NCI-H446 (cell line): ENCODE measurements at regions not wholly inside any gene's neighbourhood (a gene's known extent, or its start where the extent isn't known, plus 50 kb on each side); places are given as distances from the start of the nearest gene placed in this dataset.

Source experiments
- DNase-seq, 2 experiments: peaks; one replicate each; lab custom pipeline; 2025; lab: John Stamatoyannopoulos, UW

DNA sequence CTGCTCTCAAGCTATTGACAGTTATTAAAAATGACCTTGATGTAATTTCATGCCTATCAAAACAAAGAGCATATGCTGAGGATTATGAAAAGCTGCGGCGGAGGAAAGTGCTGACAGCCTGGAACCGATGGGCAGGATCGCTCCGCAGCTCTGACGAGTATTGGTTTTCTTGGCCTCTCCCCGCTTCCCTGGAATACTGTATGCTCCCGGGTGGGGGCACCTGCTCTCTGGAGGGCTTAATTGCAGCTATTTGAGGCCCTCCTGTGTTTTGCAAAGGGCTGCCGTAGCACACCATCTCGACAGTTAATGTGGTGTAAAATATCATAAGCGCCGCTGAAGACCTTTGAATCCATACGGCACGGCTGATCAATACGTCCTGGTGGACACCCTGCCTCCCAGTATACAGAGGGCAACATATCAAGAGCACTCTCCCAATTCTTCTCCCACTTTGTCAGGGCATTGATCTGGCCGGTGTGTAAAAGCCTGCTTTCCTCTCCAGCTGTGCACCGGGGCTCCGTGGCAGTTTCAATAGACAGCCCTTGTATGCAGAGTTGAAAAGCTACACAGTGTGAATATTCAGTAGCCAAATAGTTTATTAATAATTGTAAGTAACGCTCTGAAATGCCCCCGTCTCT is 662.4 kb downstream of the GALR1 start:
- DNase-seq: no peak

DNA sequence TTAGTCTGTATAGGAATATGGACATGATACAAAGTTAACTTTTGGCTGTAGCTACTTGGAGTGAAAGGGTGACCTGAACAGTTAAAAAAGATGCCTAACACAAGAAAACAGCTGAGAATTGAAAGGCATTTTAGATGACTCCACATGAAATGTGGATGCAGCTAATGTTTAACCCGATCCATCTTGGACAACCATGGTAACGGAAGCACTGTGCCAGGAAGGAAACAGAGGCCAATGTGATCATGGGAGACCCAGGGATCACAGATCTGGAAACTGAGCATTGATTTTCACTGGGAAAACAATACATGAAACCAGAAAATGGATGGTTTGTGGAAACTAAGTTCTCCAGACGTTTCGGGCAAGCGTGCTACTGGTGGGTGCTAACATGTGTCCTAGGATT is 669.1 kb downstream of the GALR1 start:
- DNase-seq: no peak

DNA sequence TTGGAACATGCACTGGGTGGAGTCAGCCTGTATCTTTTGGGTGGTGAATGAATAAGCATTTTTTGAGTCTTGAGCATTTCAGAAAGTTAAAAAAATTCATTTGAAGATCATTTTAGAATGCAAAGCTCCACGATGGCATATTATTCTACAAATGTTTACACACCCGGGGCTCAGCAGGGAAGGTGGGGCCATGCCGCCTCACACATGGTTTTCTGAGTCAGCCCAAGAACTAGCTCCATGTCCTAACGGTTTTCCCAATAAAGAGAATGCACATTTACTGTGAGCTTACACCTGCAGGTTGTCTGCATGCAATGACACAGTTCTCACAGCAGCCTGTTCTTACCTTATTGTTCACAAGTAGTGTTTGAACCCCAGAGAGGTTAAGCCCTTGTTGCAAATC is 670.3 kb downstream of the GALR1 start:
- no peak for DNase-seq

DNA sequence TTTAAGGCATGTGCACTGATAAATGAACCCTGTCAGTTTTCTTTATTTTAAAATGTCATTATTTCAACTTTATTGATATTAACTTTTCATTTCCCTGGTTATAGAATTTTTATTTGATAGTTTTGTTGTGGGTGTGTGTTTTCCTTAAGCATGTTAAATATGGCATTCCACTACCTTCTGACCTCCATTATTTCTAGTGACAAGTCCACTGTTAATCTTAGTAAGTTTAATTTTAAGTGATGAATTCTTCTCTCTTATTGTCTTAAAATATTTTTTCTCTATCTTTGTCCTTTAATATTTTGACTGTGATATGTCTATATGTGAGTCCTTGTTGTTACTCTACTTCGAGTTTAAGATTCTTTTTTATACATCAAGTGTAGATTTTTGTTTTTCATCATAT is 685.7 kb downstream of the GALR1 start:
- DNase-seq: no peak

DNA sequence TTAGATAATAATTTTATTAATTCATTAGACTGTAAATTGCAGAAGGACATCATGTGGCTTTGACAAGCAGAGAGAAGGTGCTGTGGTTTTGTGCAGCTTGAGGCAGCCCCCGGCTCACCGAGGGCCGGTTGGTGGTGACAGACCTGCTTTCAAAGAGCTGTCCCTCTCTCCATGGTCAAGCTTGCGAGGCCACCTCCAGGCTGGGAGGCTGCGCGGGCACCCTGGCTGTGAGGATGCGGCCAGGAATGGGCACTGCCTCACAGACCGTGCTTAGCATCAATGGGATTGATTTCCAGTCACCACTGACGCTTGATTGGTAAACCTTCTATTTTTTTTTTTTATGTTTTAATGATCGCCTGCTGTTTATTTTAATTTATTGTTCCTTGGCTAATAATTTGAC is 690.9 kb downstream of the GALR1 start:
- DNase-seq: no peak

DNA sequence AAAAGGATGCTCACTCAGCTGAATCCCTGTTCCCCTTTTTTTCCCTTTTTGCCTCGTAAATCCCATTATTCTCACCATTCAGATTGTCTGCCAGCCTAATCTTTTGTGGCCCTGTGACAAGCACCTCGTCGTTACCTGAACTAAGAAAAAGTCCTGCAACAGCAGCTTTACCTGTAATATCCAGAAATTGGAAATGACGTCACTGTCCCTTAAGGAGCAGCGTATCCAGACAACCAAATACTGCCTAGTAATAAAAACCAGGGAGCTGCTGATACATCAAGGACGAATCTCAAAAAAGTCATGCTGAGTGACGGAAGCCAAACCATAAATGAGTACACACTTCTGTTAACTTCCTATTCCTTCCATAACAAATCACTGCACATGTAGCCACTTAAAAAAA is 694.9 kb downstream of the GALR1 start:
- no peak for DNase-seq

DNA sequence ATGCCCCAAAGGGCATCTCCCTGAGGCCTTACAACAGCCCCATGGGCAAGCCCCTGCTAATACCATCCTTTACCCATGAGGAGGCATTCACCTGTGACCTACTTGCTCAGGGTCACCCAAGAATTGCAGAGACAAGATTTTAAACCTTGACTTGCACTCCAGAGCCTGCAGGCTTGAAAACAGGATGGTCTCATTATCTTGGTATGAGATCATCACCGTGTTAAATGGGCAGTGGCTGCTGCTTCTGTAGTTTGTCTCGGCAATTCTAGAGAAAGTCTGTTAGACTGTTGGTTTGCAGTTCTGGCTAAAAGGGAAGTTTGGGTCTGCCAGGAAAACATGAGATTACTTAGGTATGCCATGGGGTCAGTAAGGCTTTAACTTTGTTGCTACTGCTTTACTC is 698.9 kb downstream of the GALR1 start:
- DNase-seq: no peak

DNA sequence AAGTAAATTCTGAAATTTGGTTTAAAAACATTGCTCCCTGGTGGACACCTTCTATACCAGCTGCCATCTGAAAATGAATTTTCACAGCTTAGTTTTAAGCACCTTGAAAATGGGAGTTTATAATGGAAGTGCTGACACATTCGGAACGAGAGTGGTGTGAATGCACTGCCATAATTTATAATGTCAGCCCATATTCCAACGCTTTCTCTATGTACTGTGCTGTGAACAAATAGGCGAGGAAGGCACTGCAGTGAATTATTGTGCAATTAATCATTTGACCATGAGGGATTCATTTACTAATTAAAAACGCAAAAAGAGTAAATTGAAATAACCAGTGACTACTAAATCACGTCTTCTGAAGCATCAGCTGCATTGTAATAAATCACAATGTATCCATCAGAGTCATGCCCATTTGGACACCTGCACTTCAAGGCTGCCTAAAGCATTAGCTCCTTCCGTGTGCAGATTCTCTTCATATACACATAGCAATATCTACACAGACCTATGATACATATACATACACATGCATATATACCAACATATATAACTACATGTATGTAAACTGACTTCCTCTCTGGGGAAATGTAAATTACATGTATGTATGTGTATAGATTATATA is 699.8 kb downstream of the GALR1 start:
- DNase-seq: no peak

DNA sequence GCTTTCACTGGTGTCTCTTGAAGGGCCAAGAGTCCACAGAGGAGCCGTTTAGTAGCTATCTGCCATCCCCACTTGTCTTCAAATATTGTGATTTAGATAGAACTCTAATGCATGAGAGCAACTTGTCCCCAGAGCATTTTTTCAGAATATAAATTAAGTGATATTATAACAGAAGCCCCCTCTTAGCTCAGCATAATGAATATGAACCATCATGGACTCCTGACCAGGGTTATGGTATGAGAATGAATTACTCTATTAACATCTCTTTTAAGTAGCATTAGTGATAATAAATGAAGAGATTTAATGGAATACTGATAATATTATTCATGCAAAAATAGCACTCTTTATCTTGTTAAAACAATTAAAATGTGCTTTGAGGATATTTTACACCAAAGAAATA is 709.6 kb downstream of the GALR1 start:
- DNase-seq: no peak

DNA sequence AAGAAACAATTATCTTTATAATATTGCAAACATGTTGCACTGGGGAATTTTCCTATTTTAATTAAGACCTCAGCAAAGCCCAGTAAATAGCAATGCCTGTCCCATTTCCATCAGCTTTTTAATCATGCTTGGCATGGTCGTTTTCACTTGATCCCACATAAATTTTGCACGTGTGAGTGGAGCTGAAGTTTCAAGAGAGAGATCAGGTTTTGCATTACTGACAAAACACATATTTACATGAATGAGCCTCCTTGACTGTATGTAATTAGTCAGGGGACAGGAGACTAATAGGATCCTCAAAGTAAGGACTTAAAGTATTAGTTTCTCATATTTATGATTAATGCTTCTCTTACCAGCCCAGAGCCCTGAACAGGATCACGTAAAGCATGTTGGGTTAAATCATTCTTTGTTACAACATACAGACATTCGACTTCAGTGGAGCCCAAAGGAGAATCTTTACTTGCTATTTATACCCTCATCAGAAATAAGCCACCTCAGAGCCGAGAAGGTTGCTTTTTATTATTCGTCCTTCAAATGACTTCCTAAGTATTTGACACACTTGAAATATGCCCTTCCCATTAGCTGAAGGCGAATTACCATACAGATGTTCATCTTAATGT is 711.3 kb downstream of the GALR1 start:
- DNase-seq: no peak

DNA sequence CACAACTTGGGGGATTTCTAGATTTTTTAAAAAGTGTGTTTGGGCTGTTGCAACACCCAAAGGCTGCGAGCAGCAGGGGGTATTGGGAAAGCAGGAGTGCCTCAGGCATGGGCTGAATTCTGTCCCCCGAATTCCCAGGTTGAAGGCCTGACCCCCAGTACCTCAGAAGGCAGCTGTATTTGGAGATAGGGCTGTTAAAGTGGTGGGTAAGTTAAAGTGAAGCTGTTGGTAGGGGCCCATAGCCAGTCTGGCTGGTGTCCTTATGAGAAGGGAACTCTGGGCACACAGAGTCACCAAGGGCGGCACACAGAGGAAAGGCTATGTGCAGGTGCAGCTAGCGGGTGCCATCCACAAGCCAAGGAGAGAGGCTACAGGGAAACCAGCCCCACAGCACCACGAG is 717.4 kb downstream of the GALR1 start:
- no peak for DNase-seq

DNA sequence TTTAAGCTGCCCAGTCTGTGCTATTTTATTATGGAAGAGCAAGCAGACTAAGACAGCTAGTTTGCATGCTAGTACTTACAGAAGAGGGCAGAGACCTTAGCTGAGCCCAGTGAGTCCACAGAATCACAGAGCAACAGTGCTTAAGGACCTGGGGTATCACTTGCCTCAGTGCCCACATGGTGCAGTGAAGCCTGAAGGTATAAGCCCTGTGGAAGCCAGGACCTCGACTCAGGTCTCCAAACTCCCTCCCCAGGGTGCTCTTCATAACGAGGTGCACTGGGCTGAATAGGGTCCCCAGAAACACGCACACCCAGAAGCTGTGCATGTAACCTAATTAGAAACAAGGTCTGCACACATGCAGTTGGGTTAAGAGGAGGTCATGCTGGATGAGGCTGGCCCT is 718.1 kb downstream of the GALR1 start:
- DNase-seq: no peak

DNA sequence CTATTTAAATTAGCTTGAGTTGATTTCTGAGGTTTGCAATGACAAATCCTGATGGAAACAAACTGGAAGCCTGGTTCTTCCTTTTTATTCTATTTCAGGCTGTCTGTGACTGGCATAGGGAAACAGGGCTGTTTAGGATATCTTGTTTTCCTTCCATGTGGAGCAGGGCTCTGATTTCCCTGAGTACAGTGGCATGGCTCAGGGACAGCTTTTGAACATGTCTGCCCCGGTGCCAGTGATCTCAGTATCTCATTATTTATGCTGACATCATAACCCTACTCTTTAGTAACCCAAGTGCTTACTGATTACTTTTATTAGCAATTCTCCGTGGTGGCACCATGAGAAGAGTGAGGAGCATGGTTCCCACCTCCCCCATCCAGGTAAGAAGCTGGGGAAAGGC is 720.3 kb downstream of the GALR1 start:
- DNase-seq: no peak

DNA sequence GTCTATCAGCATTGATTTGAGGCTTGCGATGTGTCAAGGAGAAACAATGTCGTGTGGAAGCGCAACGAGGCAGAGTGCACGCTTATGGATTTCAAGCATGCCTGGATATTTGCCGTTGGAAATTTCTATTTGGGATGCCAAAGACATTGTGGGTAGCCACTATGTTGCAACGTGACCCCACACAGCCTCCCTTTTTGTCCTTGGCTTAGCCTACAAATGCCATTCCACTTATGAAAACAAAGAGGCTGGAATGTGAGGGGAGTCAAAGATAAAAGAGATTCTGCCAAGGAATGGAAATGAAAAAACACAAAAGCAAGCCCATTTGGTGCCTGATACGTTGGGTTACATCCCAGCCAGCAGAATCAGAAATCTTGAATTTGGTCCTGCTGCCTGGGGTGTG is 721.2 kb downstream of the GALR1 start:
- no peak for DNase-seq

DNA sequence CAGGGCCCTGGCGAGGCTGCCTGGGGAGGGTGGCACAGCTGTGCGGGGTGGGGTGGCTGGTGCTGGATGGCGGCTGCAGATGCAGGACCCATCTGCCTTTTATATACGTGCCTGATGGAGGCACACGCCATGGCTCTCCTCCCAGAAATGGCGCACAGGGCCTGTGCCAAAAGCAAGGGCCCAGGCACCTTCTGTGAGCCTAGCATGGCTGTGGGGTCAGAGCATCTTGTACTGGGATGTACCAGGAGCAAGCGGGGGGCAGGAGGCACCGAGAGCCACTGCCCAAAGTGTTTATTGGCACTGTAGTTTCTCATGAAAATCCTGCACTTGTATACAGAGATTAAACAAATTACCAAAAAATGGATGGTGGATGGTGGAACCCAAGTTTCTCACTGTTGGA is 724.1 kb downstream of the GALR1 start:
- no peak for DNase-seq

DNA sequence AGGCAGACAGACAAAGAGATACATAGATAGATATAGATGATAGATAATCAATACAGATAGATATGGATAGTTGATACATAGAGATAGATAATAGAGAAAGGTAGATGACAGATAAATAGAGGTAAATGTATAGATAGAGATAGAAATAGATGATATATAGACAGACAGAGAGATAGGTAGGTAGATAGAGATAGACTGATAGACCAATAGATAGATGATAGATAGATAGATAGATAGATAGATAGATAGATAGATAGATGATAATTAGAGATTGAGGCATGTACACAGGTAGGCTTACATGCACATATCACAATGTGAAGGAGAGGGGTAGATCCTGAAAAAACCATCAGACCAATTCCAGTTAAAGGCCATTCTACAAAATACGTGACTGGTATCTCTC is 724.7 kb downstream of the GALR1 start:
- no peak for DNase-seq

DNA sequence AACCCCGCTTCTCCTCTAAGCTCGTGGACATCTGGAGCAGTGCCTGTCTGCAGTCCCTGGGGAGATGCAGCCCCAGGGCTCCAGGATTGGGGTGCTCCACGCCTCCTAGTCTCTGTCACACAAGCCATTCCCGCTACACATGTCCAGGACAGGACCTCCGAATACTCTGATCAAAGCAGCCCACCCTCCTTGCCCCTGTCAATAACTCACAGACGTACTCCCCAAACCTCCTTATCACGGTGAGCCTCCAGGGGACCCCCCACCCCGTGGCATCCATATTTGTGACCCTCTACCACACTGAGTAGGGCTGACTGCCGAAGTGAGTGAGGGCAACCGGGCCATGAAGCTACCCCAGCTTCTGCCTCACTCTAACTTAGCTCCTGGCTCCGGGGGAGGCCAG is 727.7 kb downstream of the GALR1 start:
- no peak for DNase-seq

DNA sequence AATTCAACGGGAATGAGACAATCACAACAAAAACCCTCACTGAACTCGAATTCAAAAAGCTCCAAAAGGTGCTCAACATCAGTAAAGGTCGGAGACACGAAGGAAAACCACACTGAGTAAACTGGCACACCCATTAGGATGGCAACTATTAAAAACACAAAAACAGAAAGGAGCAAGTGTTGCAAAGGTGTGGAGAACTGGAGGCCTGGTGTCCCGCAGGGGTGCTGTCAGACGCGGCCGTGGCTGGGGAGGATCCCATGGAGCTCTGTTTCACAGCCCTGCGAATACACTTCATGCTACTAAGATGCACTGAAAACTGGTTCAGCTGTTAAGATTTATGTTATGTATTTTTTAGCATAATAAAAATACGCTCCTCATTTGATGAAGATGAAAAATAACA is 730.6 kb downstream of the GALR1 start:
- DNase-seq: no peak

DNA sequence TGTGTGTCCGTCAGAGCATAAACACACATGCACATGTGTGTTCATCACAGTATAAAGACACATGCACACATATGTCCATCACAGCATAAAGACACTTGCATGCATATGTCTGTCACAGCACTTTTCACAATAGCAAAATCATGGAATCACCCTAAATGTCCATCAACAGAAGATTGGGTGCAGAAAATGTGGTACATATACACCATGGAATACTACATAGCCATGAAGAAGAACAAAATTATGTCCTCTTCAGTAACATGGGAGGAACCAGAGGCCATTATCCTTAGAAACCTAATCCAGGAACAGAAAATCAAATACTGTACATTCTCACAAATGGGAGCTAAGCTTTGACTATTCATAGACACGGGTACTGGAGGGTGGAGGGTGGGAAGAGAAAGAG is 732.2 kb downstream of the GALR1 start:
- no peak for DNase-seq

DNA sequence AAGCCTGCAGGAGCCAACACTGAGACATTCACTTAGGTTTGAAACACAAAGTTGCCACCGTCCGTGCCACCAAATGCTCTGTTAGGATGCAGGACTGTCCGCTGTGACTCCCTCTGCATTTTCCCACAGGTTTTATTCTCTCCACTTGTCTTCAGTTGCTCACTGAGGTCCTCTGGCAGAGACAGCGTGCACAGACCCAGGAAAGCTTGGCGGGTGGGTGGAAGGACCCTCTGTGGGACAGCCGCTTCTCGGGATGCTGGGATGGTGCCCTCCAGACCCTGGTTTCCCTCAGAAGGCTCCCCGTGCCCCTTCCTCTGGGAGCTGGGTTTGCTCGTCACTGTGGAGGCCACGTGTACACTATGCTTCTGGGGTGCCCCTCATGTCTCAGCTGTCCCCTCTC is 733.6 kb downstream of the GALR1 start:
- DNase-seq: no peak

DNA sequence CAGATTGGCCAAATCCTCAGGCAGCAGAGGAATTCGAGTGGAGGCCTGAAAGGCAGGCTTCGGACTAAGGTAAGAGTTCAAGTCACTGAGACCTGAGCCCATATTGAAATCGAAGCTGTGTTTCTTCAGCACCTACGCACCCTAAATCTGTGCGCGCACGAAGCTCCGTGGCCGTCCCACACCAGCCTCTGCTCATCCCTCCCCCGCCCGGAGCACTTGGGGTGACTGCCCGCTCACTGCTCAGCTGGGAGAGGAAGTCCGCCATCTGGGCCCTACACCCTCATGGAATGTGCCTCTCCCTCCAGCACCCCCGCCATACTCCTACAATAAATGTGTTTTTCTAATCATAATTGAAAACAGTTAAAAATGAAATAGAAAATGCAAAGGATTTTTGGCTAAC is 734.5 kb downstream of the GALR1 start:
- DNase-seq: no peak

DNA sequence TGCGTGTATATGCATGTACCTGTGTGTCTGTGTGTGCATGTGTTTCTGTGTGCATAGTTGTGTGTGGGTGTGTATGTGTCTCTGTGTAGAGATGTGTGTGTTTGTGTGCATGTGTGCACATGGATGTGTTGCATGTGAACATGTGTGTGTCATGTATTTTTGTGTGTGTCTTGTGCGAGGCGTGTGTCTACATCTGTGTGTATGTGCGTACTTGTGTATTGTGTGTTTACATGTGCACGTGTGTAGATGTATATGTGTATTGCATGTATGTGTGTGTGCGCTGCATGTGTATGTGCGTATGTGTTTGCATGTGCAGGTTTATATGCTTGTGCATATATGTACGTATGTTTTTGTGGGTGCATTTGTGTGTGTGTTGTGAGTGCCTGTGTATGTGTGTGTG is 735.2 kb downstream of the GALR1 start:
- DNase-seq: no peak

DNA sequence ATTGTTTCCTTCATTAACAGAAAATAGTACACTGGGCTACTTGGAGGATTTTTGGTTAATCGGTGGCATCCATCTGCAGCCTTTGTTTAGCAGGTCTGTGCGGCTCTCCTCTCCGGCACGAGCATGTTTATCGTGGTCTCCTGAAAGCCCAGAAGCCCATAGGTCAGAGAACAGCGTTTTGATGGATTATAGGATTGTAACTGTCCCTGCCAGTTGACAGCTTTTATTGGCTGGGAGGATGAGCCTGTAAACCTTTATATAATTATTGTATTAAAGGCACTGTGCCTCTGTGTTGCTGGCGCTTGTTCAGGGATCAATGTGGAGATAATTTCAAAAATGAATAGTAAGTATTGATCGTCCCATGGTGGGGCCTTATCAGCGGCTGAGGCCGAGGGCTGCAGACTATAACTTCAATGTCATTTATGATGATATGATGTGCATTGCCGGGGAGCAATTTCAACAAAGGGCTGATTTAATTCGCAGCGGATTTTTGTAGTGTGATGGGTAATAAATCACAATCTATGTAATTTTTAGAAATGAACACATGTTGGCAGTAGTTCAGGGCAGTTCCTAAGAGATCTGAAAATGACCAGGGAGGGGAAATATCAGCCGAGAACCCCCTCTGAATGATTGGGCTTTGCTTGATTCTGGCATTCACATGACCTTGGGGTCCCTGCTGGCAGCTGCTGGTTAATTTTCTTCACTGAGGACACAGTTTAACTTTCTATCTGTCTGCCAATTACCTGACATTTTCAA is 736.1 kb downstream of the GALR1 start:
- DNase-seq: no peak
